Astrocyte (in vitro differentiated cells and primary cell): ENCODE measurements at regions not wholly inside any gene's neighbourhood (a gene's known extent, or its start where the extent isn't known, plus 50 kb on each side); places are given as distances from the start of the nearest gene placed in this dataset.

Experiments
- CTCF ChIP-seq: IDR thresholded peaks from 2 replicates; pipeline ENCODE4 v1.5.1; 2011; ENCODE audit warnings: low read depth, mild to moderate bottlenecking, inconsistent platforms, low read length, moderate library complexity; ENCODE audit not compliant: insufficient read depth
- EZH2 ChIP-seq: IDR thresholded peaks from 2 replicates; pipeline ENCODE4 v1.6.1; 2012; ENCODE audit warnings: mild to moderate bottlenecking, low read length, inconsistent platforms; ENCODE audit not compliant: insufficient read depth

GRCh38 chr6:56380476-56380875, 133.1 kb upstream of the COL21A1 start:
- TF ChIP-seq CTCF = no peak
- no peak for TF ChIP-seq EZH2
